Activated CD4-positive, alpha-beta T cell treated with anti-CD3 and anti-CD28 coated beads for 1 hour (primary cell): ENCODE measurements at regions not wholly inside any gene's neighbourhood (a gene's known extent, or its start where the extent isn't known, plus 50 kb on each side); places are given as distances from the start of the nearest gene placed in this dataset.
"Not testable (repeated sequence)": the region's sequence is repeated elsewhere in the genome, so short reads cannot be mapped to it uniquely, and the experiment has no call there.

Experiments used
- DNase-seq: peaks from one replicate; pipeline ENCODE4 v3.0.0-alpha.2; 2020

- no peak for DNase-seq
Measured at GRCh38 chr6:85186546-85187175, 263.2 kb upstream of the NT5E start.

GRCh38 chr6:85185977-85186376 lies 263.9 kb upstream of the NT5E start:
- DNase-seq, result no peak

GRCh38 chr6:85183841-85184240 lies 266.0 kb upstream of the NT5E start:
- no peak for DNase-seq

DNA sequence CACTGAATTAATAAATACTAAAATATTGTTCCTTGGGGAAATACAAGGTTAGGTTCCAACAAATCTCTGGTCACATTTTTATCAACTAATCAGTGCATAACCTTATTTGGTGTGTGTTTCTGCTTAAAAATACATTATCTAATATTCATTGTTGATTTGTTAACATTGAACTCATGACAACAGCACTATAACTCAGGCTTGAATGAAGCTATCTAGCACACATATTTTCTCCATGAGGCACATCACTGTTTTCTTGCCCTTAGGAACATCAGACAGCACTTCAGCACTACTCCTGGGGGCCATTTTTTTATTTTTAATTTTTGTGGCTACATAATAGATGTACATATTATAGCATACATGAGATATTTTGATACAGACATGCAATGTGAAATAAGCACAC lies 277.2 kb upstream of the NT5E start:
- no peak for DNase-seq

- no peak for DNase-seq
Measured at GRCh38 chr6:85172161-85172560, 277.7 kb upstream of the NT5E start.

DNA sequence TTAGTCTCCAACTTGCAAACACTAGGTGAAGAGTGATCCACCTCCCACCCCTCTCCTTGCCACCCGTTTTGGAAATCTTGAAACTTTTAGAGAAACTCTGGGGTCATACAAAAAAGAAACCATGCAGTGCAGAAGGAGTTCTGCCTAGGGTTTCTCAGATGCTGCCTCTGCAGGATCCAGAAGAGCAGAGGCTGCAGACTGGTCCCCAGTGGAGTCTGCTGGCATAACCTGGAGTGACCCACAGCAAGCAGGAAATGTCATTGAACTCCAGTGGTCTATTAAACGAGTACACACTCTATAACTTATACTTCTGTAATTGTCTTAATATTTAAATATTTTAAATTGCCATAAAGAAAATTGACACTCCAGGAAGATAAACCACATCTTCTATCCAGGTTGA lies 280.7 kb upstream of the NT5E start:
- DNase-seq, result no peak

- no peak for DNase-seq
Measured at GRCh38 chr6:85168146-85168545, 281.7 kb upstream of the NT5E start.

DNA sequence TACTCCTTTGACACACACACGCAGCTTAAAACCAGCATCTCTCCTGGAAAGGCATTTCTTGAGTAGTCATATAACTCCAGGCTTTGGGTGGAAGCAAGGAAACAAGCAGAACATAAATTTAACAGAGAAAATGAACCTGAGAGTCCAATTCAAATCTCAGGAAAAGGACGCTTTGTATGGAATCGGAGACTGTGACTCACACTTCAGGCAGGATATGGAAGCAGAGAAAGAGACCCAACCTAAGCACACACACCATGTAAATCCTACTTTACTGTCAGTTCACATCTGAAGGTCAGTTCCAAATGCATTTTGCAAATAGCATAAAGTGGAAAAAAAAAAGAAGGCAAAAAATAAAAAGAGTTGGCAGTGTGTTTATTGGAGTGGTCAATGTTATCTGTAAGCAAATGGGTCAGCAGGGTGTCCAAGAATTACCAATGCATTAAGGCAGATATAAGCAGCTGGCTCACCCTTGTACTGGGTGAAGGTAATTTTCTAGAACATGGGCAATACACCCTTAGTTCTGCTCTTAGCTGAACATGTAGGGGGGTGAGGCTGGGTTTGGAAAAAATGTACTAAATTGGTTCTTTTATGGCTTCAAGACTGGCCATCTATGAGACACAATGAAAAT lies 283.7 kb upstream of the NT5E start:
- no peak for DNase-seq

GRCh38 chr6:85163156-85164080 lies 286.5 kb upstream of the NT5E start:
- DNase-seq, result no peak

DNA sequence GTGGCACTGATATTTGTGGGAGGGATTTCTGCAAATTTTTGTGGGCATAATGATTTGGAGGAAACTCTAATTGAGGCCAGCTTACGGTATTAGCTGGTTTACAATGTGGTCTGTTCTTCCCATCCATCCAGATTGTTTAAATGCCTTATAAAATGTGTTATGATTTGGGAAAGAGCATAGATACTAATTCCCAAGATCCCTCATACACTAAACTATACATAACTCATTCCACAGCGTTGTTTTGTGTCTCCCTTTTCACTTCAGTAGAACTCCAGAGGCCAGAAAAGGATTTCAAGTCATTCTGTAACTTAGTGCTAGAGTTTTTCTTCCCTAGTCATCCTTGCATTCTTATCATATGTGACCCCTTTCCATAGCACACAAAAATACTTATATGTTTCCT lies 292.6 kb upstream of the NT5E start:
- no peak for DNase-seq

DNA sequence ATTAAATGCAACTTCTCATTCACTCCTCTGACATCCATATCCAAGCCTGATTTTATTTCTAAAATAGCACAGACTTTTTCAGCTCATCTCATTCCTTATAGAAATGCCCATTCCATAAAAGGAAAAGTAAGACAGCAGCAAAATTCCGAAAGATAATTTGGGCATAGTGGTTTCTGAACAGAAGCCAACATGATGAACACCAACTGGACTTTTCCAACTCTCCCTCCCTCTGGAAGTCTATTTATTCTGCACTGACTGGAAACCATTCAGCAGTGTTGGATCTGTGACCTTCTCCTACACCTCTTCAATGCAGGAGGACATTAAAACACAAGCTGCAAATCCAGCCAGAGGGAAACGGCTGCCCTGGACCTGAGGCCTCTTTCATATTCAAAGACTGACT lies 306.2 kb upstream of the NT5E start:
- no peak for DNase-seq

DNA sequence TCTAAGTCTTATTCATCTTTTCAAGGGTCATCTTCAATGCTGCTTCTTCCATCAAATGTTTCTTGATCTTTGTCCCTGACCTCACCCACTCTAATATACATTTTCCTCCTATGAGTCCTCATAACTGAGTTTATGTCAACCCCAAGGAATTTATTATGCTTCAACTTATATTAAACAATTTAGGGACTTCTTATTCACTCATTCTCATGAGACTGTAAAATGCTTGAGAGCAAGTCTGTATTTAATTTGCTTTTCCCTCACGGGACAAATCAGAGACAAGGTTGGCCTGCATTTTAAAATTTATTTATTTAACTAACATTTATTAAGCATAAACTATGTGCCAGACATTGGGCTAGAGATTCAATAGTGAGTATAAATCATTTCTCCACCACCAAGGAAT lies 312.0 kb upstream of the NT5E start:
- DNase-seq, result no peak

GRCh38 chr6:85136310-85136709 lies 313.6 kb upstream of the NT5E start:
- no peak for DNase-seq

DNA sequence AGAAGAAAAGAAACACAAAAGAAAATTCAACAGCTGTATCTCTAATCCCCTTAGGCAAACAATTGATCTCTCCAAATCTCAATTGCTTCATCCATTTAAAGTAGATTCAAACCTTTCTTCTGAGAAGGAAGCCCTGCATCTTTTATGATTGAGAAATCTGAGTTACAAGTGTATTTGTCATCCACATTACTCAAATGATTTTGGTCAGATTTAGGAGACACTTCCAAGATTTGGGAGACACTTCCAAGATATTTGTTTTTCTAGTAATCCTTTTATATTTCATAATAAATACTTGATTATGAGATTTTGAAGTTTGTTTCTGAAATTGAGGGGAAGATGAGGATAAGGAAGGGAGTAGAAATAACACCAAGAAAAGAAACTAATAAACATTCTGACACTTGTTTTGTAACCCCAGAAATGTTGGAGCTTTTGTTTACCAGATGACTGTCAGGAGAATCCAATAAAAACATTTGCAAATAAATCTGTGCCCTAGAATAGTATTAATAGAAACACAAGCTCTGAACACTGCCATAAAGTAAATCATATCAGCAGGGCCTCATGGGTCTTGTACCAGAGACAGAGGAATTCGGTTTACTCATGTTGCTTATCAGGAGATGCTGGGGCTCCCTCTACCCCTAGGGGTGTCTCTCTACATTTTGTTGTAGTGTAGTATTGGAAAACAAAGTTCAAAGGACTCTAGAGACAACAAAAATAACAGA lies 314.3 kb upstream of the NT5E start:
- no peak for DNase-seq

DNA sequence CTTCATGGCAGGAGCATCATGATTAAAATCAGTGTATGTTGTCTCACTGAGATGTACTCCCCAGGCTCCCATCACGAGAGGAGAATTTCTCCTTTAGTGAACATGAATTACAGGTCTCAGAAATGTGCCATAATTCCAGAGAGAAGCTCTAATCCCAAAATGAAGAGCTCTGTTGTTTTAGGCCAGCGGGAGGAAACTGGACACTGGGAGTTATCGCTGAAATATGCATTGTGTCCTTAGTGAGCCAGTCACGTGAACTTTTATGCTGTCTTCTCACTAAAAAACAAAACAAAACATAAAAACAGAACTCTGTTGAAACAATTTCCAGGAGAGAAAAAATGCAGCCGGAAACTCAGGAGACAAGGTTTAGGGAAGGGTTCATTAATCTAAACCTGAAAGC lies 315.7 kb upstream of the NT5E start:
- DNase-seq, result no peak

- DNase-seq, result no peak
Measured at GRCh38 chr6:85132091-85132490, 317.8 kb upstream of the NT5E start.

DNA sequence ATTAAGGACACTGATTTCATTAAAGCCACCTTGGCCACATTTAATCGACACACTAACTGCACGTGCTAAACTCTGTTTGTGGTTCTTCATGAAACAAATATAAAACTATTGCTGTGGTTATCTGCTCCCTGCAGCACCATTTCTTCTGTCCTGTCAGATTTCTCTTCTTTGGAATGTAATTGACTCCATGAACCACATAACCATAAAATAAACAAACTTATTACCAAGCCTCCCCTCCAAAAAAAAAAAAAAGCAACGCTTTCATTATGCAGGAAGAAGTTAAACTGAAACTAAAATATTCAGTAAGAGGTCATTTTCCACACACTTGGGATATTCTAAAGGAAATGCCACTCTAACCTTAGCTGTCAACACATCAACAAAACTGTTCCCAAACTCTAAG lies 319.1 kb upstream of the NT5E start:
- no peak for DNase-seq

GRCh38 chr6:85129881-85130280 lies 320.0 kb upstream of the NT5E start:
- DNase-seq, result no peak

DNA sequence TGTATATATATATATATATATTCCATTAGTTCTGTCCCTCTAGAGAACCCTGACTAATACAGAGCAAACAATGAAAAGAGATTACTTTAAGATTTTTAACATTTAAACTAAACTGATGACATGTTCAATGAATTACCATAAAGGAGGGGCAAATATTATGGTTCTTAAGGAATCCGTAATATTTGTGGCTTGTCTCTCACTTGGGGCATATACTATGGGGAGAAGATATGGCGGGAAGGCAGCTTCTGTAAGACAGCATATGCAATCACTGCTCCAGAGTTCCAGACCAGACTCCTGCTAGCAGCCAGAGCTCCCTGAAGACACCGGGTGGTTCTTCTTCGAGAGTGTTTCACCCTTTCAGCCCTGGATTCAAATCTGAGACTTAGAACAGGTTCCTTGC lies 321.1 kb upstream of the NT5E start:
- DNase-seq, result no peak

- not testable (repeated sequence) for DNase-seq
Measured at GRCh38 chr6:85128256-85128655, 321.6 kb upstream of the NT5E start.

- no peak for DNase-seq
Measured at GRCh38 chr6:85127696-85128243, 322.1 kb upstream of the NT5E start.

DNA sequence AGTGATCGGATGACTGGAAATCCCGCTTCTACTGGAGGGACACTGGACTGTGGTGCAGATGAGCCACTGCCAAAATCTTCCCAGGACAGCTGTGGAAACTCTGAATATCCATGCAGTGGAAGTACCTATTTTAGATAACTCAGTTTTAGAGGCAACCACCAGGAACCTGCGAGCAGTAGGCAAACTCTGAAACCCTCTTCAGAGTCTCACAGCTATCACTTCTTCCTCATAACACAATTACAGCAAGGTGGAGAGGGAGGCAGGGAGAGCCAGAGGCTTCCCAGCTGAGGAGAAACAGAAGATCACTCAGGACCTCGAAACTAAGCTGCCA lies 322.8 kb upstream of the NT5E start:
- no peak for DNase-seq

DNA sequence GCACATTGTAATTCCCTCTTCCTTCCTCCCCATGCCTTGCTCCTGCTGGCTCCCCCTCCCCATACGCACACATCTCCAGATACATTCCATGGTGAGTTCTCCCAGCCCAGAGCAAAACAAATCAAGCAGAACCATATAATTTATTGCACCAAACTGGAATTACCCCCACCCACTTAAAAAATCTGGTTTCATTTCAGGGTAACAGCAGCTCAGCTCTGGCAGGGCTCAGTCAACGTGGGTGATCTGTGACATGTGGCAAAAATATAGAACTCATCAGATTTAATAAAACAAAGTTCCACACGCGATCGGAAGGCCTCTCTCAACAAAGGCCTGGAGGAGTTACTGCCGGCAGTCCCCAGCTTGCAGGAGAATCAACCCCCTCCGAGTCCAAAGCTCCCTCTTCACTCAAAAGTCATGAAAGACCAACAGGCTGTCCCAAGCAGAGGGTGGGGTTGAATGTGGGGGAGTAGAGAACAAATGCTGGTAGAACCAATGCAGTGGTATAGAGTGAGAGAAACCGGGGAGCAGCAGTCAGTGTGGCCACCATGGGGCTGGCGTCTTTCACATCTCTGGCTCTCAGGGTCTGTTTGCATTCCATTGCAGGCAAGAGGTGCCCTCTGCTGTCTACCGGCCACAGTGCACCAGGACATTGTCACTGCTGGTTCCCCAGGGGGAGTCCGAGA lies 323.3 kb upstream of the NT5E start:
- no peak for DNase-seq
